Right ventricle myocardium superior (tissue), 1 donor: ENCODE measurements at regions not wholly inside any gene's neighbourhood (a gene's known extent, or its start where the extent isn't known, plus 50 kb on each side); places are given as distances from the start of the nearest gene placed in this dataset.

Experiments
- ATAC-seq: fragments of 200-7000 bp; cut with Tn5 transposase; one replicate; pipeline ENCODE4 v1.9.1; 2020; ENCODE audit warnings: mild to moderate bottlenecking; ENCODE audit not compliant: poor library complexity
- DNase-seq: peaks from one replicate; pipeline ENCODE4 v3.0.0-alpha.2; 2020
- intact Hi-C: fragments of 100-400 bp; cut with DNase I; formaldehyde crosslinking; loops from one replicate; pipeline ENCODE4 v1.11.2; 2022
- donor health status: DM: no; HTN: yes; CAD: no; lungs with severe emphysema.

GRCh38 chr16:64742455-64743223 is 379.2 kb downstream of the CDH11 start:
- no peak for ATAC-seq
- no peak for DNase-seq
- intact Hi-C loops: no loop called here

DNA sequence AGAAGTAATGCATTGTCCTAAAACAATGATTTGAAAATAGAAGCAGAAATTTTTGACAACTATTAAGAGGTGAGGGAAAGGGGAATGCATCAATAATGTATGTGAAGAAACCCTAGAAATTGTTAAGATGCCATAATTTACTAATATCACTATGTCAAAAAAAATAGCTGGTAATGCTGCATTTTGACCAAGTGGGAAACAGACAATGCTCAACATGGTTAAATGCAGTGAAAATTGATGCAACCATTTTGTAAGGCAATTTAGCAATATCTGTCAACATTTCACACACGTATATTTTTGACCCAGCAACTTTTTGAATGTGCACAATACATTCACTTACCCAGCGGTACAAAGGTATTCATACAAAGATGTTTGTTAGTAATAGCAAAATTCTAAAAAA is 381.6 kb downstream of the CDH11 start:
- ATAC-seq (no peak), DNase-seq (no peak)
- intact Hi-C loops: no loop called here

DNA sequence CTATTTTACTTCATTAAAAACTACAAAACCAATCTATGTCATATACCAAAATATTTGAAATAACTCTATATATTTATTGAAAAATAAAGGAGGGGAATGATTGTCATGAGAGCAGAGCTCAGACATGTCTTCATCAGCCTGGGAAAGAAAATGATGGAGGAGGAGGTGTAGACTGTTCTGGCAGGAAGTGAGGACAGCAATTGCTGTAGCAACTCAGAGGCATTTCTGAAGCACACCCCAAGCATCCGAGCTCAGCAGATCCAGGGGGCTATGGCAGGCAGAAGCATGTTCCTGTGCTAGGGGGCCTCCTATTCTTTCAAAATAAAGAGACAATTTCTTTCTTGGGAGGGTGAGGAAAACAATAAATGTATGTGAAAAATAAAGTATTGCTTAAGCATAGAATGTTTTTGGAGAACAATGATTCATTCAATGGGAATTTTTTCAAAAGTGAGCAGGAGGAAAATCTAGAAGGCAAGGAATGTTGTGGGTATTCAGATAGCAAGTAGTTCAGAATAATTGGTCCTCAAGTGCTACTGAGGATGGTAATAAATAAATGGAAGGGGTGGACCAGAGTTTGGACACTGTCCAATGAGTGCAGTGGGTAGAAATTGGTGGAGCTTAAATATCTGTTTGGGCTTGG is 383.4 kb downstream of the CDH11 start:
- intact Hi-C loops: no loop called here
- DNase-seq: no peak
- ATAC-seq: no peak

DNA sequence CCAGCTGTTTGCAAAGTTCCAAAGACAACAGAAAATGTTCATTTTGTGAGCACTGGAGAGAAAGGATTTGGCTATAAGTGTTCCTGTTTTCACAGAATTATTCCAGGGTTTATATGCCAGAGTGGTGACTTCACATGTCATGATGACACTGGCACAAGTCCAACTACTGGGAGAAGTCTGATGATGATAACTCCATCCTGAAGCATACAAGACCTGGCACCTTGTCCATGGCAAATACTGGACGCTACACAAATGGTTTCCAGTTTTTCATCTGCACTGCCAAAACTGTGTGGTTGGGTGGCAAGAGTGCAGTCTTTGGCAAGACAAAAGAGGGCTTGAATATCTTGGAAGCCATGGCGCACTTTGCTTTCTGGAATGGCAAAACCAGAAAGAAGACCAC is 385.0 kb downstream of the CDH11 start:
- no peak for DNase-seq
- no peak for ATAC-seq
- intact Hi-C loops: no loop called here

DNA sequence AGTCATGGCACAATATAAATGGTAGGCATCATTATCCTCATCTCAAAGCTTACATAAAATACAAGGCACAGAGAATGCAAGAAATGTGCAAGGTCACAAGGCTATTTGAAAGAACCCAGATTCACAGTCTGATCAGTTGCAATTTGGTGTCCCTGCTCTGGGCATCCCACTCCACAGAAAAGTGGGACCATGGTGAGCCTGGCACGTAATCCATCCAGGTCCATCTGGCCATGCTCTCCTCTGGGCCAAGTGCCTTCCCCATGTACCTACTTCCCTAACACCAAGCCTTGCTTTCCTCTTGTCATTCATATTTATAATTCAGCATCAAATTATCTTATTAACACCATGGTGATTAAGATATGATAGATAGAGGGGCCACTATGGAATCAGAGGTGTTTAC is 390.0 kb downstream of the CDH11 start:
- ATAC-seq: no peak
- intact Hi-C loops: no loop called here
- DNase-seq: no peak

- no peak for ATAC-seq
- DNase-seq: no peak
- intact Hi-C loops: no loop called here
Observed at GRCh38 chr16:64730261-64730660, 391.6 kb downstream of the CDH11 start.

DNA sequence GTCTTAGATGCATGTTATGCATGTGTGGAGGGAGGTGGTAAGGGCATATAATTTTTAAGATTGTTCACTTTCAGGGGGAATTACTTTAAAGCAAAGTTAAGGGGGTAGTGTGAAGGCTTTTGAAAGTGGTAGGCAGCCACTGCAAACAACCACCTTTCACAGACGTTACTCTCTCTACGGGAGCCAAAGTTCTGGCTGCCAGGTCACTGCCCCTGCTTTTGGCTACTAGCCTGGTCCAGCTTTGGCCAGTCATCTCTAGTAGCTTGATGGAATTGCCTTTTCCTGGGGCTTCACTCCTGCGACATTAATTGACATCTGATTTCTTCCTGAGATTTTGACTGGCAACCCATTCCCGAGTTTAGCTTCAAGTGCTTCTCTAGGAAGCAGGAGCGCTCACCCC is 397.5 kb downstream of the CDH11 start:
- DNase-seq (no peak), ATAC-seq (no peak)
- intact Hi-C loops: no loop called here

DNA sequence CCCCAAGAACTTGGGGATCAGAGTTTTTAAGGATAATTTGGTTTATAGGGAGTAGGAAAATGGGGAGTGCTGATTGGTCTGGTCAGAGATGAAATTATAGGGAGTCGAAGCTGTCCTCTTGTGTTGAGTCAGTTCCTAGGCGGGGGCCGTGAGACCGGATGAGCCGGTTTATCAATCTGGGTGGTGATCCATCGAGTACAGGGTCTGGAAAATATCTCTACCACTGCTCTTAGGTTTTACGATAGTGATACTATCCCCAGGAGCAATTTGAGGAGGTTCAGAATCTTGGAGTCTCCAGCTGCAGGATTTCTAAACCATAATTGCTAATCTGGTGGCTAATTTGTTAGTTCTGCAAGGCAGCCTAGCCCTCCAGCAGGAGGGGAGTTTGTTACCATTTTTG is 403.4 kb downstream of the CDH11 start:
- no peak for DNase-seq
- intact Hi-C loops: no loop called here
- no peak for ATAC-seq

- intact Hi-C loops: no loop called here
- DNase-seq: no peak
- no peak for ATAC-seq
Observed at GRCh38 chr16:64717871-64718270, 404.0 kb downstream of the CDH11 start.

DNA sequence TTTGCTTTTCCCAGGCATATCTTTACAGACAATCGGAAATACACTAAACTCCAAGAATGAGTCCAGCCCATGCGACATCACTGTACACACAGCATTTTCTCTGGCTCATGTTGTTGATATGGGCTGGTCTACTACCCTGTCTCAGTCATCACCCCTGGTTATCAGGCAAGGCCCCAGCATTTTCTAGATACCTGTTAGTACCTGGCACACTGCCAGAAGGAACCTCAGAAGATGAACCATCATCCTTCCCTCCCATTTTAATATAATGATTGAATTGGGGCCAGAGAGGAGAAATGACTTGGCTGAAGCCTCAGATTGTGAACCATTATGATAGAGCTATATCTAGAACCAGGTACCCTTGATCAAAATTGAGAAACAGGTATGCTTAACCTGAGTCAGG is 406.2 kb downstream of the CDH11 start:
- ATAC-seq (no peak), DNase-seq (no peak)

DNA sequence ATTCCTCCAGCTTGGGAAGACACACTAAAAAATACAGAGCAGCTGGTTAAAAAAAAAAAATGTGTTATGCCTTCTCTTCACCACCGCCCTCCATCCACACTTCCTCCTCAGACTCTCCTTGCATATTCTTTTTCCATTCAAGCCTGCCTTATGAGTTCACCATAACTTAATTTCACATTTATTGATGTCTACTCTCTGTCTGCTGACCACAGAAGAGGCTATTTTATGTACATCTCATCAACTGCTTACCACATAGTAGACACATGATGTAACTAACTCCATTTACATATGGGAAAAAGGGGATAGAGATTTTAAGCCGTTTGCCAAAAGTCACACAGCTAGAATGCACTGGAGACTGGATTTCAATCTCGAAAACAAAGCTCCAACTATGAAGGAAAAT is 409.8 kb downstream of the CDH11 start:
- intact Hi-C loops: no loop called here
- DNase-seq (no peak), ATAC-seq (no peak)

More for the DNA sequence above, 406.2 kb downstream of the CDH11 start:
- intact Hi-C loops: no loop called here

DNA sequence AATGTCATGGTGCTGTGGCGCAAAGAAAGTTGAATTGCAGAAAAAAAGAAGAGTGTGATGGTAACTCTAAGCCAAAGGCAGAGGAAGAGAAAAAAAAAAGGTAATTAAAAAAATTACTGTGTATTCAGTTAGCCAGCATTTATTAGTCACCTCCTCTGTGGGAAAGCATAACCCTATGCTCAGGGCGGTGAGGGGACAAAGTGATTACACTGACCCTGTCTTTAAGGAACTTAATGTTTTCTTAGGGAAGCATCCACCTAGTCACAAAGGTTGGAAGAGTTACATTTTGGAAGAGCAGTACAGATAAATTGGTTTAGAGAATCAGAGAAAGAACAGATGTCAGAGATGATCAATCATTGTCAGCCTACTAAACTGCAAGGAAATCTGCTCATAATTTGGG is 410.3 kb downstream of the CDH11 start:
- ATAC-seq (no peak), DNase-seq (no peak)
- intact Hi-C loops: no loop called here

DNA sequence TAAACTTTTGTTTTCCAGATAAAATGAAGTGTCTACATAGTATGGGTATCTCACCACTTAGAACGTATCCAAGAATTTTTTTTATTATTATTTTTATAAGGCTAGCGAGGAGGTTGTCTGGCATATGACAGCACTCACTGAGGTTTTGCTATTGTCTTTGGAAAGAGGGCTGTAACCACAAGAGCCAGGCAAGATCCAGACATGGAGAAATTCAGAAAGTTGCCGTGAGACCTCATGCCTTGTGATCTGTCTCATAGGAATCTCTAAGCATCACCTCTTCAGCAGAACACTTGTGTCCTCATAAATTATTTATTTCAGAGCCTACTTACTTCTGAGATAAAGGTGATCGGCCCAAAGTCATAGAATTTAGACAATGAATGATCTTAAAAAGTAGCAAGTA is 410.8 kb downstream of the CDH11 start:
- ATAC-seq: no peak
- DNase-seq: no peak

DNA sequence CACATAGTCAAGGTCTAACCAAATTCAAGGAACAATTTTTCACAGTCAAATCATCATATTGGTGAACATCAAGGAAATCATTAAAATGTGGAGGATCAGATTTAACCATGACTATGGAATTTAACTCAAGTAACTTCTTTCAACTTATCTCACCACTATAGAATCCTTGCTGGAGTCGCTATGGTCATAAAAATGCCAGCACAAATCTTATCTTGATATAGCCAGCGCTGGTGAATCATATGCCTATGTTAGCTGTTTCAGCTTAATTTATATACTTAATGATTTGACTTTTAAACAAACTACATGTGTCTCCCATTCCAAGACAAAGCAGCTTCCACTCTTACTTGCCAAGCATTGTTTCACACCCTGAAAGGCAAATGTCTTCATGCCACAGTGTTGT is 416.4 kb downstream of the CDH11 start:
- DNase-seq: no peak
- intact Hi-C loops: no loop called here
- no peak for ATAC-seq

More for the DNA sequence above, 410.8 kb downstream of the CDH11 start:
- intact Hi-C loops: no loop called here

GRCh38 chr16:64704386-64704785 is 417.5 kb downstream of the CDH11 start:
- ATAC-seq (no peak), DNase-seq (no peak)
- intact Hi-C loops: no loop called here

GRCh38 chr16:64702415-64702814 is 419.4 kb downstream of the CDH11 start:
- intact Hi-C loops: no loop called here
- no peak for DNase-seq
- no peak for ATAC-seq

DNA sequence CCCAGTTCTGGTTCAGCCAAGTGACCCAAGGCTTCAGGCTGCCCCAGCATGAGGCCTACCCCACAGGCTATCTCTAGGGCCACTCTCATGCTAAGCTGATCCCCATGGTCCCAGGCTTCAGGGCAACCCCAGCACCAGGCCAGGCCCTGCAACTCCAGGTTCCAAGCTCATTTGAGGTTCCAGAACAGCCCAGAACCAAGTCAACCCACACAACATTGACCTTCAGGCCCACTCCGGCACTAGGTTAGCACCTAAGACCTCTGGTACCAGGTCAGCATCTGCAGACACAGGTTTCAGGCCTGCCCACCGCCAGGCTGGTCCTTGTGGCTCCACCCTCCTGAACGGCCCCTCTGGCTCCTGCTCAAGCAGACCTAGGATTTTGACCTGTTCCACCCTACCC is 421.2 kb downstream of the CDH11 start:
- no peak for ATAC-seq
- DNase-seq: no peak
- intact Hi-C loops: no loop called here

DNA sequence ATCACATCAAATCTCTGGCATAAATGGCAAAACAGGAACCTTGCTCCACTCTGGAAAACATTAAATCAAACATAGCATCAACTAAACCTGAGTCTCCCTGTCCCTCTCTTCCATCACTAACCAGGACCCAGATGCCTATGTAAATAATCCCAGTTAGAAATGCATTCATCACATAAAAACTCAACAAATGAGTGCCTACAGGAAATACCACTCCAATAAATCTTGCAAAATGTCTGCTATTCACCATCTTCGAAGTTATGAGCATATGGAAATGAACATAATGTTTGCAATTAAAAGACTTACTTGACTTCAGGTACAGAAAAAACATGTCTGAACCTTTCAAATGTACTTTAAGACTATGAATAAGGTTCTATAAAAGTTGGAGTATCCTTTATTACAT is 425.0 kb downstream of the CDH11 start:
- intact Hi-C loops: no loop called here
- ATAC-seq (no peak), DNase-seq (no peak)

DNA sequence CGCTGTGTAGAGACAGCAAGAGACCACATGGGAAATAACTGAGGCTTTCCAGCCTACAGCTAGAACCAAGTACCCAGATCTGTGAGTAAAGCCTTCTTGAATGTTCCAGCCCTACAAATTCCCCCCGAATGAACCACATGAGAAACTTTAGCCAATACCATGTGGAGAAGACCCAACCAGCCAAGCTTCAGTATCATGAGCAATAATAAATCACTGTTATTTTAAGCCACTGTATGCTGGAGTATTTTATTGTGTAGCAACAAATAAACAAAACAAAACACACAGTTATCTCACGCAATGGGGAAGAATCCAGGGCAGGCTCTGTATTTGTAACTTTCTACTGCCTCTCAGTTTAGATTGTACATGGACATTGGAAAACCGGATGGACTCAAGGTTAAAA is 426.2 kb downstream of the CDH11 start:
- DNase-seq (no peak), ATAC-seq (no peak)
- intact Hi-C loops: no loop called here

- intact Hi-C loops: no loop called here
- no peak for ATAC-seq
- DNase-seq: no peak
Observed at GRCh38 chr16:64693946-64694345, 427.9 kb downstream of the CDH11 start.

- no peak for DNase-seq
- ATAC-seq: no peak
- intact Hi-C loops: no loop called here
Observed at GRCh38 chr16:64687786-64688185, 434.1 kb downstream of the CDH11 start.
